Stimulated activated CD4-positive, alpha-beta T cell treated with anti-CD3 and anti-CD28 coated beads, Interleukin-4, amount 100 ng/mL, for 1 hour (primary cell): ENCODE measurements at regions not wholly inside any gene's neighbourhood (a gene's known extent, or its start where the extent isn't known, plus 50 kb on each side); places are given as distances from the start of the nearest gene placed in this dataset.

ENCODE experiments used
- DNase-seq: peaks from one replicate; pipeline ENCODE4 v3.0.0-alpha.2; 2020

DNA sequence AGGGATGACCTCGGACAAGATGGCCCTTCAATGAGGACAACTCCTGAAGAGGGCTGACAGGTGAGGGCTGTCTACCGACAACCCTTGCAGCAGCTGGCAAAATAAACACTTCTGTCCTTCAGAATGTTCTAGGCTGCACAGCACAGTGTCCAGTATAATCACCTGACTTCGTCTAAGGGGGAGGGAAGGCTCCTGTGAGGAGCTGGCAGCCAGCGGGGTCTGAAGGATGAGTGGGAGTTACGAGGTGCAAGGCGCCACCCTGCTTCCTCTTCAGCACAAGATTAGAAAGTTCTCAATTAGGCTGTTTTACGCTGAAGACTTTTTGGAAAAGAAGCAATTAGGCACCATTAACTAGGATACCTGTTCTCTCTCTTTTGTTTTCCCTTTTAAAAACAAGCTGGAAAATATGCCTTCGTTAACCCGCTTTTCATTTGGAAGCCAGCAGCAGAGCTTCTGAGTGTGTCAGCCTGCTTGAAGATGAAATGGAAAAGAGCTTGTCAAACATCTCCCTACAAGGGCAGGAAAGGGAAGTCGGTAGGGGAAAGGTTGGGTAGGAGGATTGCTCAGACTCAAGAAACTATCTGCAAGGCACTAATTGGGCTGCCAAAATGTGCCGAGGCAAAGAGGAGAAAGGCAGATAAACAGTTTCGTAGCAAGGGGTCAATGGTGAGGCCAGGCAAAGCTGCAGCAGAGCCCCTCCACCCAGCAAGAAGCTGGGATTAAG, 592.2 kb upstream of the CADM1 start:
- DNase-seq = no peak

DNA sequence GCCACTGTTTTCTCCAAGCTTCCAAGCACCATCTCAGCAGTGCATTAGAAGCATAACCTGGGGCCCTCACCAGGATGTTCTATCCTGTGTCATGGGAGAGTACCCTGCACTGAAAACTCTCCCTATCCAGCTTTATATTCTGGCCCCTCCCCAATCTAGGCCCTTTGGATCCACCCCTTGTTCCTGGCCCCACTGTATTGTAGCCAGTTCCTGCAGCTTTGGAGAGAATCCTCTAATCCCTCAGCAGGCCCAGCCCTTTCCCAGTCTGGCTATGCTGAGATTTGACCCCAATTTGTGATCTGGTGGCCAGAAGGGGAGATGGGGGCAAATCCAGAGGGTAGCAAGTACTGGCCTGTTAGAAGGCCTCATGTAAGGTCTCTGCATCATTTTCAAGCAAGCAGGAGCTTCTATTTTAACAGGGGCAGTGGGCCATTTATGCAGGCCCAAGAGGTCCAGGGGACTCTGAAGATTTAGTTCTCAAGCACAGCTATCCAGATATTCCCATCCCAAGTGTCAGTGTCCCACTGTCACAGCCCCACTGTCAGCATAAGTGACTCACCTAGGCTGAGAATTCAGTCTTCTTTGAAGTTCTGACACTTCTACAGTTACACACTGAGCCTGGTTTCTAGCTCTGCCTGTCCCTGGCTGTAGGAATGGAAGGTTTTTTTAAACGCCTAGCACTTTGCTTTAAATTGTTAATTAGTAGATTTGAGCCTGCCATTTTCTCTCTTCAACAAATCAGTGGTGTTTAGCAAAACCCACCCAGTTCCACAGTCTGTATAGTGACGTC, 589.5 kb upstream of the CADM1 start:
- DNase-seq = no peak

DNA sequence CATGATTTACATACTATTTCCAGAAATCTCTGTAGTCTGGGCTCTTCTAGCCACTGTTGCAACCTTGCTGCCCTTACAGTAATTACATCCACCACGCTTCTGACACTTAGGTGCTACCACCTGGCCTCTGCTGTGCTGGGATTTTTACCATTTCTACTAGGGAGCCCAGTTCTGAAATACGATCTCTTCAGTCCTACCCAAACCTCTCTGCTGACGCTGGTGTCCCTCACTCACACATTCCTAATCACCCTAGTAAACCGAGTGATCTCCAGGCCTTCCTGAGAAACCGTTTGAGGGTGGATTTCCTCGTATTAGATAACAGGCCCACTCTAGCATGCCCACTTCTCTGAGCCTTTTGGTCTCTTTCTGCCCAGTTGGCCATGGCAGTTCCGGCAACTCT, 588.9 kb upstream of the CADM1 start:
- no peak for DNase-seq

DNA sequence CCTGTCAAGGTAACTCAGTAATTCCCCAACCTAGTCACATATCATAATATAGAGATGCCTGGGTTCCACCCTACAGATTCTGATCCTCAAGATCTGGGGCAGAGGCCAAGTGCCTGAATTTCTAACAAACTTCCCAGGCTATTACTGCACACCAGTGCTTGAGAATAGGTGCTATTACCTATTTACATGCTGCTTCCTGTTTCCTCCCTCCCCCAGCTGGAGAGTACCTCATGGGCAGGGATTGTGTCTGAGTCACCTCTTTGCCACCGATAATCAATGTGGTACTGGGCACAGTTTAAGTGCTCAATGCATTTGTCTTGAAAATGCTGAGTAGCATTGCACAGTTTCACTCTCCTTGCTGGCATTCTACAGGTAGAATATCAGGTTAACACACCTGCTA, 582.2 kb upstream of the CADM1 start:
- DNase-seq = no peak

DNA sequence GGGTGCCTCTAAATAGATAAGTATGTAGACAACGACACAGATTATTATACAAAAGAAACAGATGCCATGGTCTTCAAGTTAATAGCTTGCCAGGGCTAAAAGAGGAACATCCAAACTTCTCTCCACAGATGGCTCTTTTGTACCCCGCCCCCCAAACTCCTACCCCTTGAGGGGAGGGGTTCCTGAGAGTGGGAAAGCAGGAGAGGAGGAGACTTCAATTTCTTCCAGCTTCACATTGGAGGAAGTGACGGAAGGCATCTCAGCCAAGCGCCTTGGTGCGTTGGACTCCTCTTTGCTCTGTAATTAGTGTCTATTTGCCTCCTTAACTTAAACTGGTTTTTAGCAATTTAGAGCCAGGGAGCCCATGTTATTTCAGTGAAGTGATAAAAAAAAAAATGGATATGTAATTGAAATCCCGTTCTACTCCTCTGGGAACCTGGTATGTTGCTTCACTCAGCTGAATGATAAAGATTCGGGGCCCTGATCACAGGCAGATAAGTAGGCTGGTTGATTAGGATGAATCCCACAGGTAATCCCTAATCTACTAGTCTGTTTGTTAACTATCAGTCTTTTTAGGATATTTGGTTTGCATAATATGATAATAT, 580.9 kb upstream of the CADM1 start:
- DNase-seq = no peak

DNA sequence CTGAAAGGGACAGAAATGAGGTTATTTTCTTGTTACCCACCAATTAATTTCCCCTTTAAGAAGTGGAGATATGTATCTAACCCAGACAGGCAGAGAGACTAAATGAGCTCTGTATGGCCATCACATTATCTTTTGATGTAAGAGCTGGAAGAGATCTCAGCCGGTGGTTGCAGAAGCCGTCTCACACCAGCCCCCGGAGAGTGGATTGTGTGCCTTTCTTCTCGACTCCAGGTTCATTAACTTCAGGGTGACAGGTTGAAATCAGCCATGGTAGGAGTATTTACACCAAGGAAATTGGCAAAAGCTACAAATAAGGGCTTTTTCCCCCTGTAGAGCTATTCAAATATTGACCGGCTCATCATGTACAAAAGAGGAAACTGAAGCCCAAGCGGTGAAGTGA, 580.3 kb upstream of the CADM1 start:
- no peak for DNase-seq

DNA sequence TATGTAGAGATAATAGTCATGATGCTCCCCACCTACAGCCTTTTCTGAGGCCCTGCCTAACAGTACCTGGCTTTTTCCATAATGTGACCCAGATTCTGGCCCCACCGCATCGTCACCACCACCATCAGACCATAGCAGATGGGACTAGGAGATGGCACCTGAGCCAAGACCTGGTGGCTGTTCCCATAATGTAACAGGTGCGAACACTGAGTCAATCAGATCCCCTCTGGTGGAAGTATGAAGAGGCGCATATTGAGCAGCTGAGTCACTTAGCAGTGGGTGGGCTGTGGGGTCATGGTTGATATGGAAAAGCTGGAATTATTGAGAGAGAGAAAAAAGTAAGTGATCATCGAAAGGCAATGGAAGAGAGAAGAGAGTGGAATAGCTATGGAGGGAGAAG, 578.0 kb upstream of the CADM1 start:
- no peak for DNase-seq

DNA sequence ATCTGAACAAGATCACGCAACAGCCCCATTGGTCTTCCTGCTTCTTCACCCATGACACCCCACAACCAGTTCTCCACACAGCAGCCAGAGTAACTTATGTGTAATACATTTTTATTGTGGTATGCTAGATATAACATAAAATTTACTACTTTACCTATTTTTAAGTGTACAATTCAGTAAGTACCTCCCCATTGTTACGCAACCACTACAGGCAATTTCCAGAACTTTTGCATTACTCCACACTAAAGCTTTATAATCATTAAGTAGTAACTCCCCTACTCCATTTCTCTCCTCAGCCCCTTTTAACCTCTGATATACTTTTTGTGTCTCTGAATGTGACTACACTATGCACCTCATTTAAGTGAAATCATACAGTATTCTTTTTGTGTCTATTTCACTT, 575.4 kb upstream of the CADM1 start:
- DNase-seq = no peak

DNA sequence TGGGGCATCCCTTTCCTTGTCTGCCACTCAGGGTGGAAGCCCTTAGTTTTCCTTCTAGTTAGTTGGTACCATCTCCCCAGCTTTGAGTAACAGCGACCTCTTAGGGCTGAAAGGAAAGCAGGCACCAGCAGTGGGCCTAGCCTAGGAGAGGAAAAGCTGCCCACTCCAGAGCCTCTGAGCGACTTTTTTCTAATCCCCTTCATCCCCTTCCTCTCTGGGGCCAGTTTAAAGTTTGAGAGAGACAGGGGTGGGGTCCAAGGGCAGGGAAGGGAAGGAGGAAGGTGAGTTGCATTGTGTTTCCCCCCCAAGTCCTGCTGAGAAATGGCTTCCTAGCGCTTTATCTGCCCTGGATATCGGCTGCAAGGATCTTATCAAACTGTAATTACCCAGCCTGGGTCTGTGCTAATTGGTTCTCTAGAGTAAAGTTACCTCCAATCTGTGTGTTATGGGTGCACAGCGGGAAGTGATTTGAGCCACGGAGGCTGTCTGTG, 573.9 kb upstream of the CADM1 start:
- no peak for DNase-seq

DNA sequence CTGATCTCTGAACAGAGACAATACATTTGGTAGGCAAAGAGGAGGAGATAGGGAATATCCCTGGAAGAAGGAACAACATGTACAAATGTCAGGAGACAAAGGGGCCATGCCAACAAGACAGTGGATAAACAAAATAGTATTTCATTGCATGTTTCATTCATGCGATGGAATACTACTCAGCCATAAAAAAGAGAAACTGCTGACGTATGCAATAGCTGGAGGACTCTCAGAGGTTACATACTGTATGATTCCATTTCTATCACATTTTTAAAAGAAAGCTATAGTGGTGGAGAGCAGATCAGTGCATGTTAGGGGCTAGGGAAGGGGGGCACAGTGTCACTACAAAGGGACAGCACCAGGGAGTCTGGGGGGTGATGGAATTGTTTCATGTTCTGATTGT, 572.9 kb upstream of the CADM1 start:
- DNase-seq = no peak

DNA sequence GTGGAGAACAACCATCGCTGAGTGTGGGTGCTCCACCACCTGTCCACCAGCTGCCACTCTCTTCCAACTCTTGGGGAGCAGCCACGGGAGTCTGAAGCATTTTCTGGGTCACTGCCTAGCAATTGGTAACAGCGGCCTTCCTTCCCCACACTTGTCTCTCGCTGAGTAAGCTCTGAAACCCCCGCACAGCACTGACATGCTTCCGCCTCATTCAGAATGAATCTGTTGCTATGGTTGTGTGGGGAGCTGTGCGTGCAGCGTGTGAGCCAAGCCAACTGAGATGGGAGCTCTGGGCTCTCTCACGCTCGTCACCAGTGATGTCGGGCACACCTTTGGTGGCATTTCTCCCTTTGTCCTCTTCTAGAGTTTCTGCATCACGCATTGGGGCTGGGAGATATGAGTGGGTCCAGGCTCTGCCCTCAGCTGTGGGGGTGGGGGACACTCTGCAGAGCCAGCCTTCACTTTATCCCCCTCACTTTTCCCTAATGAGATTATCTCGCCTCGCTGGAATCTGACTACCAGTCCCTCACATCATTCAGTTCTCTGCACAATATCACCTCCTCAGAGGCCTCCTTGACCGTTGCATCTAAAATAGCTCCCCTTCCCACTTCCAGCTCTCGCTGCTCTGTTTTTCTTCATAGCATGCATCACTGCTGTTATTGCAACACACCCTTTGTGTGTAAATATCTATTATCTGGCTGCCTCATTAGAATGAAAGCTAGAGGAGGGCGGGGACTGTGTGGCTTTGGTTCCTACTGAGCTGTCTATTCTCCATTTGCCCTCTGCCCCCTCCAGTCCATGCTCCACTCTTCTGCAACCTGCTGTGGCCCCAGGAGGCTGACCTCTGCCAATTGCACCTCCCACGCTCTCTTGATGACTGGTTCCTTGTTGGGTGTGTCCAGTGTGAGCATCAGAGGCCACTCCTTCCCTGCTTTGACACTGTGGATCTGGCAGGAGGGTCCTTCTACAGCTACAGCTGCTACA, 569.9 kb upstream of the CADM1 start:
- DNase-seq = no peak

DNA sequence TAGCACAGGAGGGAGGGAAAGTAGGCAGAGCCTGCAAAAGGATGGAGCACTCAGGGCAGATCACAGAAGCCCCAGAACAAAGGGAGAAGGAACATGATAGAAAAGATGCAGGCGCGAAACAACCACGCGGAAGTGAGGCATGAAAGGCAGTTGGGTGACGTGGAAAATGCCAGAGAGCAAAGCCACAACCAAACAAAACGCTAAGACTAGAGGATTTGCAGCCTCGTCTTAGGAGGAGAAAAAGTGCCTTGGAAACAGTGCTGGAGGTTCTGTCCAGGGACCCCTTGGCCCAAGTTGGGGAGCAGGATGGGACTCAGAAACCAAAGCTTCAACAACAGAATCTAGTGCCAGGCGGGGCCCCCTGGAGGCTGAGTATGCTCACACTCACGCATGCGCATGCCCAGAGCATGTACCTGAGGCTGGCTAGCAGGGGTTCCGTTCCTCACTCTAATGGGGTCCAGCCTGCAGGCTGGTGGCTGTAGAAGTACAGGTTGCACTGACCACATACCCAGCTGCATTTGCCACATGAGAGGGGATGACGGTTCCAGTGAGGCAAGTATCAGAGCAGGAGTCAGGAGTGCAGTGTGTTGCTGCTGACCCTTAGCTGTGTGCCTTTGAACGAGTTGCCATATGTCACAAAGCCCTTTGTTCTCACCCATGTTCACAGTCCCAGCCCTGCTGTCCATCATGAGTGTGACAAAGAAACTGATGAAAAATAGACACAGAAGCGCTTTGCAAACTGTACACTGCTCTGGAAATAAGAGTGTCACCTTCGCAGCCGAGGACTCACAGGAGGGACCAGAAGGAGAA, 568.6 kb upstream of the CADM1 start:
- no peak for DNase-seq

DNA sequence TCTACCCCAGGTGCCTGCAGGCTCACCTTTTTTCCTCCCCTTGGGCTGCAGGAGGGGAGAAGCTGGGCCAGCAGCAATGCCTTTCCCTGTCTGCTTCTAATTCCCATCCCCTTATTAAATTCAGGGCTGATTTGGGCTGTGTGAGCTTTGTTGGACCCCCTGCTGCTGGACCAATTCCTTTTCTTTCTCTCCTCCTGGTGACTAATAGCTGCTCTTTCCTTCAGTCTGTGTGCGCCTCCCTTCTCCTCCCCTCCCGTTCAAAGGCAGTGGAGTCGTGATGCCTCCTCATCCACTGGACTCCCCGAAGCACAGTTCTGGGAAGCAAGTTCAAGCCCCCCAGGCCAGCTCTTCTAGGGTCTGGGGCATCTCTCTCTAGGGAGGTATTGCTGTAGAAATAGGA, 567.9 kb upstream of the CADM1 start:
- DNase-seq = no peak

DNA sequence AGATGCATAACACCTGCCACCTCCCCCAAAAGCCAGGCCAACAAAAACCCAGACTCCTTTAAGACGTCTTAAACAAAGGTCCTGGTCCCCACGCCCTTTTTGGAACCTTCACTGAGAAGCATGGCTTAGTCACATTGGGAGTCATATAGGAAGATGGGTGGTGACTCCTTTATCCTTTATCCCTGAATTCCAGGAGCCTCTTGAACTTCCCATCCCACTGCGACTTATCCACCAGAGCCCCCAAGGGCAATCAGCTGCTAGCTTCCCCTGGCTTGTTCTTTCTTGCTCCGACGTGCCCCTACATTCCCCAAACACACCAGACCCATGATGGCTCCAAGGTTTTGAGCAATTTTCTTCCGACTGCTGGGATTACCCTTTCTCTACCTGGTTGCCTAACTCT, 567.0 kb upstream of the CADM1 start:
- no peak for DNase-seq

DNA sequence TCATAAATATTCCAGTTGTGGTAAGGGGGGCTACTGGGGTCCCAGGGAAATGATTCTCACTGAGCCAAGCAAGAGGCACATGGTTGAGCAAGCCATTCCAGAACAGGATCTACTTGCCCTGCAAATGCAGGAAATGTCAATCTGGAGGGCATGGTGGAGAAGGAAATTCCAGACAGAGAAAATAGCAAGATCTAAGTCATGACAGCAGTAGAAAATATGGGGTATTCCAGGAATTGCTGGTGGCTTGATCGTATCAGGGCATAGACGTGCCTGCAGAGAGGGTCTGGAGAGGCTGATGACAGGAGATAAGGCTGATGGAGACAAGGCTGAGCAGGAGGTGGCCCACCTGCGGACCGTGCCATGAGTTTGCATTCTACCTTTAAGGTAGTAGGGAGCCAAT, 566.3 kb upstream of the CADM1 start:
- DNase-seq = no peak

DNA sequence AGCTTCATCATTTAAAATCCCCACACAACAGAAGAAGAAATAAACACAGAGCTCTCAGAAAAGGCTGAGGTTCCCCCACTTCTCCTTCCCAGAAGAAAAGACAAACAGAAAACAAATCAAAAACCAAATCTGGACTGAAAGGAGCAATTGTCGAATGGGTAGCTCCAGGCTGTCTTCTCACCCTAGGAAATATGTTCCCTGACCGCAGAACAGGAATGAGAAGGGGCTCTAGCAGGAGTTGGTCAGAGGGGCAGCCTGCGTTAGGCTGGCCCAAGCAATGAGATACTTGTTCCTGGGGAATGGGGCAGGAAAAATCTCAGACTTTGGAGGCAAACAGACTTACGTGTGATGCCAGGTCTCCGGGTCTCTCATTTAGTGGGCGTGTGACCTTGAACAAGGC, 562.6 kb upstream of the CADM1 start:
- no peak for DNase-seq

DNA sequence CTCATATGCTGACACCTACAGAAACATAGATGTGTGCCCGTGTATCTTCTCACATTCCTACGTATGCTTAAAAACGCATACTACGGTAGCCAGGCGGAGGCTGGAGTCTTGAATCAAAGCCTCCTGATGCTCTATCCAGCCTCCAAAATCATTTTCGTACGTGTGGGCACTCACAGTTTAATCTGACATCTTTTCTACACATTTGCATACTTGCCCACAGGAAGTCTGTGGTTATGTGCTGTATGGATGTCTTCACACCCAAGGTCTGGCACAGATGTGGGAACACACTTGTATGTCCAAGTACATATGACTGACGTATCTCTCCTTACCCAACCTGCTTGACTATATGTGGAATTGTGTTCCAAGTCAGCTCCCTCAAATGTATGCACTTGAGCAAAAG, 561.8 kb upstream of the CADM1 start:
- no peak for DNase-seq

DNA sequence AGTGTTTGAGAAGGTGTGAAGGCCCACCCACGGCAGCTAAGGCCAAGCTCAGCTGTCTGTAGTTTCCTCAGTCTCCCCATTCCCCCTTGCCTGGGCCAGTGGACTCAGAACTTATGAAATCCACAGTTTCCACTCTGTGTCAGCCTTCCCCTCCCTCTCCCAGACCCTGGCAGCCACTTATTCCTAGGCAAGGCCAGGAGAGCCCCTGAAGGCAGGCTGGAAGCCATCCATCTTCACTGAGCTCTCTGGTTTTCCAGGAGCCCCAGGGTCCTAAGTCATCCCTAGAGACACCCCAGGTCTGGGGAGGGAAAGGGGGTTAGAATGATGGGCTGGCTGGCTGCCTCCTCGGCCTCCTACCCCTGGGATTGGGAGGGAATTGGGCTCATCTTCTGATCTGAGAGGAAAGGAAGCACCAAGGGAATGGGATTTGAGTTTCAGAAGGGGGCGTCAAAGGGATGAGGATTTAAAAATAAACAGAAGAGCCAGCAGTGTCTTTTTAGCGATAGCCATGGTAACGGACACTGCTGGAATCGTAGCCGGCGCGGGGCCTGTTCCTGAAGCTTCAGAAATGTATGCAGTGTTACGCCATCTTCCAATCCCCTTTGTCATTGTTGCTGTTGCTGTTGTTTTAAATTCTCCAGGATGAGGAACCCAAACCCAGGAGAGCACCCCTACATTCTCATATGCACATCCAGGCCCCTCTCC, 561.1 kb upstream of the CADM1 start:
- no peak for DNase-seq

DNA sequence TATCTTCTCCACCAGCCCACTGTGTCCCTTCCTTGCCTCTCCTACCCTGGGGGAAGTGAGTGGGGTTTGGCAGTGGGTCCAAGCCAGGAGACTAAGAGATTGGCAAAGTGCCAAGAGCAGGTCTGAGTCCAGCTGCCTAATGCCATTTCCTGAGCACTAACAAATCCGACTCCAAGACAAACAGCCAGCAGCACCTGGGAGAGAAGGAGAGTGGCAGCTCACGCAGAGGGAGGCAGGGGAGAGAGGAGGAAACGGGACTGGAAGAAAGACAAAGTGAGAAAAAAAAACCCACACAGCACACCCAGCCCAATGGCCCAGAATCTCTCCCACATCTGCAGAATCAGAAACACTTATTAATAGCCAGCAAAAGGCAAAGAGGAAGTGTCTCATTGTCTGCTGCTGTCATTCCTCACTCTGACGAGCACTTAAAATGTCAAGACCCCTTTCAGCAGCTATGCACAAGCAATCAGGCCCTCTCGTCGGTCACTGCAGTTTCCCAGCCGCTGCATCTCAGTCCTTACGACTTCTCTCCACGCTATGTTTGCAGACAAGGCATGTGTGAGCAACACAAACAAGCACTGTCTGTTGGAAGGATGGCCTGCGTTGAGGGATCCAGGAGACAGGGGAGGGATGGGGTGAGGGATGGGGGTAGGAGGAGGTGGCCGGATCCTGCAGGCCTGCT, 558.4 kb upstream of the CADM1 start:
- no peak for DNase-seq

DNA sequence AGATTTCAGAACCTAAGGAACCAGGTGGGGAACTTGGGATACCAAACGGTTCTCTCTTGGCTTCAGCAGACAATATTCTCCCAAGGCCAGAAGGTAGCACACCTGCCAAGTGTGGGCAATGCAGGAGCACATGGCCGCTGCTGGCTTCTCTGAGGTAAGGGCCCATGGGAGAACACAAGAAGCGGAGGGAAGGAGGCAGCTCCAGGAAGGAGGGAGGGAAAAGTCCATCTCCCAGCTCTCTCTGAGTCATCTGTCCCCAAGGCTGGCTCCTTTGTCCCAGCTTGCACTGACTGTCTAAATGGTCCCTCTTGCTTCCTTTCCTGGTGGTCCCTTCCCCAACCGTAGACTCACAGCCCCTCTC, 557.9 kb upstream of the CADM1 start:
- DNase-seq = no peak

DNA sequence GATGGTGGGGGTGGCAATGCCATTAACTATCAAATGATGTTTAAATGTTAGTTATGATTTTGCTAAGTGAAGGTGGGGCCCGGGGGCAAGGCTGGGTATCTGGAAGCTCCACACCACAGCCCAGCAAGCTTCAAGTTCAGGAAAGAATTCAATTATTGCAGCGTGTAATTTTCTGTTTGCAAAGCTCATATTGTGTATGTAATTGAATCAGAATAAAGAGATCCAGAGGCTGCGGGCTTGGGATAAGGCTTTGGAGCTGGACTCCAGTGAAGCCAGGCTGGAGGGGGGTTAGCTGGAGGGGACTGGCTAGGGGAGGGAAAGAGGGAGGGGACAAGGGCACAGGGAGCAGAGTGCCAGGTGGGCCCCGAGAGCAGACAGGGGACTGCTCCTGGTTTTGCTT, 557.1 kb upstream of the CADM1 start:
- DNase-seq = no peak
